Testis (tissue), 2 donors: ENCODE measurements at regions not wholly inside any gene's neighbourhood (a gene's known extent, or its start where the extent isn't known, plus 50 kb on each side); places are given as distances from the start of the nearest gene placed in this dataset.

Experiments used
- DNase-seq: peaks from one replicate; pipeline ENCODE4 v3.0.0-alpha.2; 2019
- H3K27ac ChIP-seq, 2 donors: fragments of 200-600 bp; sonication (generic); one replicate each; pipeline ENCODE4 v1.5.1; 2019
- H3K27me3 ChIP-seq: fragments of 200-600 bp; sonication (generic); one replicate; pipeline ENCODE4 v1.5.1; 2019
- H3K36me3 ChIP-seq: fragments of 200-600 bp; sonication (generic); one replicate; pipeline ENCODE4 v1.5.1; 2017; ENCODE audit warnings: low read depth; ENCODE audit errors: missing control alignments
- H3K4me1 ChIP-seq: fragments of 200-600 bp; sonication (generic); one replicate; pipeline ENCODE4 v1.5.1; 2019
- H3K4me3 ChIP-seq, 2 donors: fragments of 200-600 bp; sonication (generic); one replicate each; pipeline ENCODE4 v1.5.1; 2017 to 2019
- H3K9me3 ChIP-seq: fragments of 200-600 bp; sonication (generic); one replicate; pipeline ENCODE4 v1.5.1; 2017
- CTCF ChIP-seq, 3 experiments: fragments of 450-650 bp in 2 of 3; fragments of 200-600 bp in 1 of 3; sonication (generic) in 1 of 3; IDR thresholded peaks; one replicate each; pipeline ENCODE4 v1.5.1; 2016 to 2019; ENCODE audit warnings: antibody characterized with exemption in 3 of 3, mild to moderate bottlenecking in 2 of 3, moderate library complexity in 1 of 3
- POLR2A ChIP-seq: fragments of 450-650 bp; IDR thresholded peaks from one replicate; pipeline ENCODE4 v1.6.1; 2017; ENCODE audit warnings: antibody characterized with exemption, mild to moderate bottlenecking, moderate library complexity
- WGBS, 2 donors: methylation state at CpG; one replicate each; pipeline ENCODE4 v1.1.5; 2018; 5-methylcytosine and 5-hydroxymethylcytosine counted together
- intact Hi-C: fragments of 100-400 bp; cut with DNase I; formaldehyde crosslinking; loops from one replicate; pipeline ENCODE4 v1.15.1; 2023; ENCODE audit warnings: low total_unique reads

- TF ChIP-seq CTCF (IDR thresholded peaks at IDR 0.05) (no peak), POLR2A (no peak)
- Histone ChIP-seq H3K36me3 (no peaks in the 10 kb centered on the region), H3K4me3 (no peak overlapping the region), H3K27ac (no peak overlapping the region), H3K27me3 (no peaks in the 10 kb centered on the region), H3K4me1 (peaks cover 4% of the 10 kb centered on the region), H3K9me3 (no peaks in the 10 kb centered on the region)
- intact Hi-C loops = no loop called here
- 60 to 93% methylated on average over 1 to 6 of the region's 6 CpGs for WGBS, 2 donors
- DNase-seq = no peak
Measured at GRCh38 chr14:104343294-104343625, 204.9 kb downstream of the KIF26A start.

- Histone ChIP-seq H3K27me3 (no peaks in the 10 kb centered on the region), H3K36me3 (no peaks in the 10 kb centered on the region), H3K4me3 (no peak overlapping the region), H3K4me1 (peaks cover 4% of the 10 kb centered on the region), H3K27ac (no peak overlapping the region), H3K9me3 (no peaks in the 10 kb centered on the region)
- no peak for DNase-seq
- intact Hi-C loops = no loop called here
- no peak for TF ChIP-seq POLR2A
- no peak for TF ChIP-seq CTCF (IDR thresholded peaks at IDR 0.05)
- 83 to 87% methylated on average over 9 to 11 of the region's 11 CpGs for whole genome bisulfite sequencing, 2 donors
Measured at GRCh38 chr14:104343690-104344640, 205.6 kb downstream of the KIF26A start.

GRCh38 chr14:104344818-104345620 lies 206.6 kb downstream of the KIF26A start:
- no peak for DNase-seq
- no peaks in the 10 kb centered on the region for H3K9me3 ChIP-seq
- H3K27ac ChIP-seq = no peak overlapping the region
- no peaks in the 10 kb centered on the region for H3K27me3 ChIP-seq
- 84 to 86% methylated on average over 11 of the region's 11 CpGs for WGBS, 2 donors
- H3K4me1 ChIP-seq = peaks cover 4% of the 10 kb centered on the region
- H3K36me3 ChIP-seq = no peaks in the 10 kb centered on the region
- TF ChIP-seq POLR2A (no peak), CTCF (IDR thresholded peaks at IDR 0.05) (no peak)
- no peak overlapping the region for H3K4me3 ChIP-seq
- intact Hi-C loops = no loop called here

GRCh38 chr14:104345621-104346462 lies 207.5 kb downstream of the KIF26A start:
- no peak for DNase-seq
- WGBS, 2 donors = 90 to 91% methylated on average over 17 to 20 of the region's 20 CpGs
- H3K4me3 ChIP-seq = no peak overlapping the region
- H3K27ac ChIP-seq = no peak overlapping the region
- intact Hi-C loops = no loop called here
- no peaks in the 10 kb centered on the region for H3K27me3 ChIP-seq
- H3K36me3 ChIP-seq = no peaks in the 10 kb centered on the region
- TF ChIP-seq CTCF (IDR thresholded peaks at IDR 0.05) (no peak), POLR2A (no peak)
- H3K9me3 ChIP-seq = no peaks in the 10 kb centered on the region
- peaks cover 8% of the 10 kb centered on the region for H3K4me1 ChIP-seq
